ENCODE measurements at regions not wholly inside any gene's neighbourhood (a gene's known extent, or its start where the extent isn't known, plus 50 kb on each side); places are given as distances from the start of the nearest gene placed in this dataset.

DNA sequence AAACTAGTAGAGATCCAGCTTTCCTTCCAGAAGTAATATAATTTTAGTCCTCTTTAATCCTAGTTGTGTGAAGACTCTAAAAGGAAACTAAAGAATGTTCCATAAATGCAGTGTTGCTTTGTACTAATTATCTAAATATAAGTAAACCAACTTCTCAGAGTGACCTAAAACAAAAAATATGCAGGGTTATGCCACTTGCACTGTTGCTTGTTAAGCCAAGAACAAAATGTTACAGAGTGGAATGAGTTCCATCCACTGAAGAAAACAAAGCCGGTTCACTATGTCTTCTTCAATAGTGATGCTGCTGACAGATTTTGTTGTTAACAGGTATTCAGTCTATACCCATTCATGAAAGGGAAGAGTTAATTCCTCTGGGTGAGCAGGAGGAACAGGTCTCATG lies 252.0 kb upstream of the DIAPH2 start:
- ATAC-seq = no peak
- H3K4me3 ChIP-seq = no peak overlapping the region
- no peaks in the 10 kb centered on the region for H3K9me3 ChIP-seq
- peaks cover 0 to 6% (median 0%) of the 10 kb centered on the region in 4 donors for H3K4me1 ChIP-seq
- no peak for DNase-seq
- intact Hi-C loops (cut with DNase I) = no loop called here
- WGBS (ENCODE audit: insufficient coverage, low coverage, low lambda C conversion rate, missing lambda C conversion rate) = 70% methylated on average over 1 of the region's 1 CpG
- no peaks in the 10 kb centered on the region for H3K36me3 ChIP-seq
- TF ChIP-seq CTCF (IDR thresholded peaks at IDR 0.05) (no peak), POLR2A (IDR thresholded peaks at IDR 0.05) (no peak)
- no peak overlapping the region for H3K27ac ChIP-seq
- H3K27me3 ChIP-seq = no peaks in the 10 kb centered on the region

GRCh38 chrX:96433409-96434077 lies 251.1 kb upstream of the DIAPH2 start:
- no peak overlapping the region for H3K4me3 ChIP-seq
- no peak for TF ChIP-seq CTCF (IDR thresholded peaks at IDR 0.05)
- TF ChIP-seq POLR2A (IDR thresholded peaks at IDR 0.05) = no peak
- intact Hi-C loops (cut with DNase I) = no loop called here
- no peaks in the 10 kb centered on the region for H3K36me3 ChIP-seq
- H3K27ac ChIP-seq = no peak overlapping the region
- H3K4me1 ChIP-seq = peaks cover 0 to 6% (median 0%) of the 10 kb centered on the region in 4 donors
- ATAC-seq = peak; percentile 63 to 89 (median 78)
- no peak for DNase-seq
- no peaks in the 10 kb centered on the region for H3K9me3 ChIP-seq
- no peaks in the 10 kb centered on the region for H3K27me3 ChIP-seq
- 14% methylated on average over 2 of the region's 2 CpGs for WGBS (ENCODE audit: insufficient coverage, low coverage, low lambda C conversion rate, missing lambda C conversion rate)

GRCh38 chrX:96435378-96436035 lies 249.1 kb upstream of the DIAPH2 start:
- no peak for DNase-seq
- H3K9me3 ChIP-seq = no peaks in the 10 kb centered on the region
- TF ChIP-seq CTCF (IDR thresholded peaks at IDR 0.05) (no peak), POLR2A (IDR thresholded peaks at IDR 0.05) (no peak)
- peaks cover 0 to 6% (median 0%) of the 10 kb centered on the region in 4 donors for H3K4me1 ChIP-seq
- intact Hi-C loops (cut with DNase I) = no loop called here
- 77% methylated on average over 2 of the region's 2 CpGs for WGBS (ENCODE audit: insufficient coverage, low coverage, low lambda C conversion rate, missing lambda C conversion rate)
- H3K36me3 ChIP-seq = no peaks in the 10 kb centered on the region
- no peak overlapping the region for H3K27ac ChIP-seq
- no peak for ATAC-seq
- no peak overlapping the region for H3K4me3 ChIP-seq
- no peaks in the 10 kb centered on the region for H3K27me3 ChIP-seq

DNA sequence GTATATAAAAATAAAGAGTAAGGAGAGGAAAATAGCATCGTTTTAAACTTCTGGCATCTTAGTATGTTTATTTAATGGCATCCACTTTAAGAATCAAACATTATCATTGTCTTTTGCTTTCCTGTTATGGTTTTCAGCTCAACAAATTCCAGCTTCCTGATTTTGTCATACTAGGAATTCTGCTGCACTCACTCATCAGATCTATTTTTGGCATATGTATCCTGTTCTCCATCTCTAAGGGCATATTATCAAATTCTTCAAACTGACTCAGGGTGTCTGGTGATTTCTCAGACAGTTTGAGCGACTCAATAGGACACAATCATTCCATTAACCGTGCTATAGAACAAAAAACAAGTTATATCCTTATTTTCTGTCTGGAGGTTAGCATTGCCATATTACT lies 248.5 kb upstream of the DIAPH2 start:
- Histone ChIP-seq H3K4me1 (peaks cover 0 to 6% (median 0%) of the 10 kb centered on the region in 4 donors), H3K9me3 (no peaks in the 10 kb centered on the region), H3K27ac (no peak overlapping the region), H3K27me3 (no peaks in the 10 kb centered on the region), H3K4me3 (no peak overlapping the region), H3K36me3 (no peaks in the 10 kb centered on the region)
- DNase-seq (no peak), ATAC-seq (no peak)
- TF ChIP-seq CTCF (IDR thresholded peaks at IDR 0.05) (no peak), POLR2A (IDR thresholded peaks at IDR 0.05) (no peak)
- intact Hi-C loops (cut with DNase I) = no loop called here
- WGBS (ENCODE audit: insufficient coverage, low coverage, low lambda C conversion rate, missing lambda C conversion rate) = 37% methylated on average over 3 of the region's 3 CpGs

Measured in right lobe of liver (tissue), 6 donors.